ENCODE measurements at regions not wholly inside any gene's neighbourhood (a gene's known extent, or its start where the extent isn't known, plus 50 kb on each side); places are given as distances from the start of the nearest gene placed in this dataset.

- H3K36me3 ChIP-seq (ENCODE audit: control insufficient read depth in 2 of 2, insufficient read depth in 2 of 2, low read length in 1 of 2): no peaks in the 10 kb centered on the region
- no peaks in the 10 kb centered on the region for H3K4me1 ChIP-seq (ENCODE audit: control insufficient read depth in 2 of 2, insufficient read depth in 2 of 2, low read length in 2 of 2)
- H3K9me3 ChIP-seq (ENCODE audit: control insufficient read depth in 2 of 2, insufficient read depth in 1 of 2, low read length in 1 of 2): no peaks in the 10 kb centered on the region
- DNase-seq (ENCODE audit: low read depth in 6 of 9, low spot score in 9 of 9): no peak
- H3K27ac ChIP-seq (ENCODE audit: low read depth in 1 of 2, low read length in 1 of 2): no peak overlapping the region
- no peaks in the 10 kb centered on the region for H3K27me3 ChIP-seq (ENCODE audit: control insufficient read depth in 2 of 2, insufficient read depth in 1 of 2, low read length in 1 of 2)
- 92% methylated on average over 1 of the region's 1 CpG for WGBS
- no peak overlapping the region for H3K4me3 ChIP-seq (ENCODE audit: low read length in 2 of 2)
These were observed 240.2 kb upstream of the RMST start for GRCh38 chr12:97222391-97222790.

GRCh38 chr12:97223419-97223818, 239.2 kb upstream of the RMST start:
- Histone ChIP-seq H3K36me3 (ENCODE audit: control insufficient read depth in 2 of 2, insufficient read depth in 2 of 2, low read length in 1 of 2) (no peaks in the 10 kb centered on the region), H3K27me3 (ENCODE audit: control insufficient read depth in 2 of 2, insufficient read depth in 1 of 2, low read length in 1 of 2) (no peaks in the 10 kb centered on the region), H3K4me3 (ENCODE audit: low read length in 2 of 2) (no peak overlapping the region), H3K9me3 (ENCODE audit: control insufficient read depth in 2 of 2, insufficient read depth in 1 of 2, low read length in 1 of 2) (no peaks in the 10 kb centered on the region), H3K4me1 (ENCODE audit: control insufficient read depth in 2 of 2, insufficient read depth in 2 of 2, low read length in 2 of 2) (no peaks in the 10 kb centered on the region), H3K27ac (ENCODE audit: low read depth in 1 of 2, low read length in 1 of 2) (no peak overlapping the region)
- 93% methylated on average over 1 of the region's 1 CpG for WGBS
- DNase-seq (ENCODE audit: low read depth in 6 of 9, low spot score in 9 of 9): no peak

DNA sequence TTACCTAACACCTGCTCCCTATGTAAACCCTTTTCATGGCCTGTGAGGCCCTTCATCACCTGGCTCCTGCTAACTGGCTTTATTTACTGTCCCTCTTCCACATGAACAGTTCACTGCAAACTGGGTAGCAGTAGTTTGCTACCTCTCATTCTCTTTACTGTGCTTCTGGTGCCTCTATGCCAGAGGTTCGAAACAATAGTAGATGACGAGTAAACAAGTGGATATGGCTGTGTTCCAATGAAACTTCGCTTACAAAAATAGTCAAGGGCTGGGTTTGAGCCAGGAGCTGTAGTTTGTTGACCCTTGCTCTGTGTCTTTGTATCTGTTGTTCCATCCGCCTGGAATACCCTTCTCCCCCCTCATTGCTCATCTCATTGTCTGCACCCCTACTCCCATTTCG, 233.6 kb upstream of the RMST start:
- Histone ChIP-seq H3K4me3 (ENCODE audit: low read length in 2 of 2) (no peak overlapping the region), H3K9me3 (ENCODE audit: control insufficient read depth in 2 of 2, insufficient read depth in 1 of 2, low read length in 1 of 2) (no peaks in the 10 kb centered on the region), H3K4me1 (ENCODE audit: control insufficient read depth in 2 of 2, insufficient read depth in 2 of 2, low read length in 2 of 2) (no peaks in the 10 kb centered on the region), H3K36me3 (ENCODE audit: control insufficient read depth in 2 of 2, insufficient read depth in 2 of 2, low read length in 1 of 2) (no peaks in the 10 kb centered on the region), H3K27ac (ENCODE audit: low read depth in 1 of 2, low read length in 1 of 2) (no peak overlapping the region), H3K27me3 (ENCODE audit: control insufficient read depth in 2 of 2, insufficient read depth in 1 of 2, low read length in 1 of 2) (no peaks in the 10 kb centered on the region)
- WGBS: 96% methylated on average over 5 of the region's 5 CpGs
- no peak for DNase-seq (ENCODE audit: low read depth in 6 of 9, low spot score in 9 of 9)

- no peaks in the 10 kb centered on the region for H3K4me1 ChIP-seq (ENCODE audit: control insufficient read depth in 2 of 2, insufficient read depth in 2 of 2, low read length in 2 of 2)
- WGBS: 91% methylated on average over 10 of the region's 10 CpGs
- H3K36me3 ChIP-seq (ENCODE audit: control insufficient read depth in 2 of 2, insufficient read depth in 2 of 2, low read length in 1 of 2): no peaks in the 10 kb centered on the region
- DNase-seq (ENCODE audit: low read depth in 6 of 9, low spot score in 9 of 9): no peak
- no peak overlapping the region for H3K27ac ChIP-seq (ENCODE audit: low read depth in 1 of 2, low read length in 1 of 2)
- H3K4me3 ChIP-seq (ENCODE audit: low read length in 2 of 2): no peak overlapping the region
- no peaks in the 10 kb centered on the region for H3K9me3 ChIP-seq (ENCODE audit: control insufficient read depth in 2 of 2, insufficient read depth in 1 of 2, low read length in 1 of 2)
- no peaks in the 10 kb centered on the region for H3K27me3 ChIP-seq (ENCODE audit: control insufficient read depth in 2 of 2, insufficient read depth in 1 of 2, low read length in 1 of 2)
These were observed 227.5 kb upstream of the RMST start for GRCh38 chr12:97235102-97235501.

- Histone ChIP-seq H3K4me1 (ENCODE audit: control insufficient read depth in 2 of 2, insufficient read depth in 2 of 2, low read length in 2 of 2) (no peaks in the 10 kb centered on the region), H3K4me3 (ENCODE audit: low read length in 2 of 2) (no peak overlapping the region), H3K27ac (ENCODE audit: low read depth in 1 of 2, low read length in 1 of 2) (no peak overlapping the region), H3K27me3 (ENCODE audit: control insufficient read depth in 2 of 2, insufficient read depth in 1 of 2, low read length in 1 of 2) (no peaks in the 10 kb centered on the region), H3K9me3 (ENCODE audit: control insufficient read depth in 2 of 2, insufficient read depth in 1 of 2, low read length in 1 of 2) (no peaks in the 10 kb centered on the region), H3K36me3 (ENCODE audit: control insufficient read depth in 2 of 2, insufficient read depth in 2 of 2, low read length in 1 of 2) (no peaks in the 10 kb centered on the region)
- DNase-seq (ENCODE audit: low read depth in 6 of 9, low spot score in 9 of 9): no peak
- 92% methylated on average over 4 of the region's 4 CpGs for WGBS
These were observed 216.2 kb upstream of the RMST start for GRCh38 chr12:97246368-97246767.

DNA sequence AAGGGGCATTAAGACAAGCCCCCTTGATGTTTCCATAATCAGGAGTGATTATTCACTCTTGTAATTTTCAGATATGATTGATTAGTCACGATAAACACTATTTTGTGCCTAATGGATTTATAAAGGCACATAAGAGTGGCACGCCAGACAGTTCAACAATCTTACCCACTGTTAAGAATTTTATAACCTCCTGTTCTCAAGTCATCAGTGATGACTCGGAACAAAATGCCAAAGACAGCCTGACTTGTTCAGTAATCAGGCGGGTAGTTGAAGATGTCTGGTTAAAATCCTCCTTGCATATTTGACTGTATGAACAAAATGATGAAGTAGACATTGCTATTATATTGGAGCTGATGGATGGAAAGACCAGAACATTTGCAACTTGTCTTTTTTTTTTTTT, 212.1 kb upstream of the RMST start:
- Histone ChIP-seq H3K4me1 (ENCODE audit: control insufficient read depth in 2 of 2, insufficient read depth in 2 of 2, low read length in 2 of 2) (no peaks in the 10 kb centered on the region), H3K27me3 (ENCODE audit: control insufficient read depth in 2 of 2, insufficient read depth in 1 of 2, low read length in 1 of 2) (no peaks in the 10 kb centered on the region), H3K9me3 (ENCODE audit: control insufficient read depth in 2 of 2, insufficient read depth in 1 of 2, low read length in 1 of 2) (no peaks in the 10 kb centered on the region), H3K27ac (ENCODE audit: low read depth in 1 of 2, low read length in 1 of 2) (no peak overlapping the region), H3K4me3 (ENCODE audit: low read length in 2 of 2) (no peak overlapping the region), H3K36me3 (ENCODE audit: control insufficient read depth in 2 of 2, insufficient read depth in 2 of 2, low read length in 1 of 2) (no peaks in the 10 kb centered on the region)
- 98% methylated on average over 4 of the region's 4 CpGs for WGBS
- DNase-seq (ENCODE audit: low read depth in 6 of 9, low spot score in 9 of 9): no peak

DNA sequence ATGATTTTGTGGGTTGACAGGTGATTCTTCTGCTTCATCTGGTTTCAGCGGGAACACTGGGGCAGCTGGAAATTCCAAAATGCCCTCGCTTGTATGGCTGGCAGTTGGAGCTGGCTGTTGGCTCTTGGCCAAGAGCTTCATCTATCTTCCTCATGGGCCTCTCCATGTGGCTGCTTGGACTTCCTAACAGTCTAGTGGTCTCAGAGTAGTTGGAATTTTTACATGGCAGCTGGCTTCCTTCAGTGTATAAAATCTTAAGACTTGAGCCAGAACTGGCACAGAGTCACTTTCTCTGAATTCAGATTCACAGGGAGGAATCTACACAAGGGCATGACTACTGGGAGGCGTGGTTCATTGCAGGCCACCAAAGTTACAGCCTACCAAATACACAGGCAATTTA, 204.9 kb upstream of the RMST start:
- no peaks in the 10 kb centered on the region for H3K9me3 ChIP-seq (ENCODE audit: control insufficient read depth in 2 of 2, insufficient read depth in 1 of 2, low read length in 1 of 2)
- no peak for DNase-seq (ENCODE audit: low read depth in 6 of 9, low spot score in 9 of 9)
- H3K27me3 ChIP-seq (ENCODE audit: control insufficient read depth in 2 of 2, insufficient read depth in 1 of 2, low read length in 1 of 2): no peaks in the 10 kb centered on the region
- H3K4me1 ChIP-seq (ENCODE audit: control insufficient read depth in 2 of 2, insufficient read depth in 2 of 2, low read length in 2 of 2): no peaks in the 10 kb centered on the region
- no peaks in the 10 kb centered on the region for H3K36me3 ChIP-seq (ENCODE audit: control insufficient read depth in 2 of 2, insufficient read depth in 2 of 2, low read length in 1 of 2)
- H3K4me3 ChIP-seq (ENCODE audit: low read length in 2 of 2): no peak overlapping the region
- no peak overlapping the region for H3K27ac ChIP-seq (ENCODE audit: low read depth in 1 of 2, low read length in 1 of 2)
- 88% methylated on average over 3 of the region's 3 CpGs for WGBS

GRCh38 chr12:97259098-97259497, 203.5 kb upstream of the RMST start:
- H3K4me3 ChIP-seq (ENCODE audit: low read length in 2 of 2): no peak overlapping the region
- 89% methylated on average over 2 of the region's 2 CpGs for WGBS
- no peak for DNase-seq (ENCODE audit: low read depth in 6 of 9, low spot score in 9 of 9)
- no peak overlapping the region for H3K27ac ChIP-seq (ENCODE audit: low read depth in 1 of 2, low read length in 1 of 2)
- H3K36me3 ChIP-seq (ENCODE audit: control insufficient read depth in 2 of 2, insufficient read depth in 2 of 2, low read length in 1 of 2): no peaks in the 10 kb centered on the region
- no peaks in the 10 kb centered on the region for H3K27me3 ChIP-seq (ENCODE audit: control insufficient read depth in 2 of 2, insufficient read depth in 1 of 2, low read length in 1 of 2)
- no peaks in the 10 kb centered on the region for H3K9me3 ChIP-seq (ENCODE audit: control insufficient read depth in 2 of 2, insufficient read depth in 1 of 2, low read length in 1 of 2)
- no peaks in the 10 kb centered on the region for H3K4me1 ChIP-seq (ENCODE audit: control insufficient read depth in 2 of 2, insufficient read depth in 2 of 2, low read length in 2 of 2)

DNA sequence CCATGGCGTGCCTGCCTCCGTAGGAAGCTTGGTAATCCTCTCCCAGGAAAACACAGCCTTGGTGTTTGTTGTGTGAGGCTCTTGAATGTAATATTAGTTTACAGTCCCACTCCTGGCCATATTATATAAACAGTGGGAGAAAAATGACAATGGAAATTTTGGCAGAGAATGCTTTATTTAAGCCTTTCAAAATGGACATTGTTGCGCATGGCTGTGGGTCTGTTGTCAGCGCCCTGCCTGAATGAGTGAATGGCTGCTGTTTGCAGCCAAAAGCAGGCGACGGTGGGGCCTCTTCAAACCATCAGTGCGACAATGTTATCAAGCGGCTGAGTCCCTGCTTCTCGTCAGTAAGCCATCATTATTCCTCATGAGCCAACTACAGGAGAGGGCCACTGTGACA, 201.8 kb upstream of the RMST start:
- H3K36me3 ChIP-seq (ENCODE audit: control insufficient read depth in 2 of 2, insufficient read depth in 2 of 2, low read length in 1 of 2): no peaks in the 10 kb centered on the region
- no peak overlapping the region for H3K27ac ChIP-seq (ENCODE audit: low read depth in 1 of 2, low read length in 1 of 2)
- H3K9me3 ChIP-seq (ENCODE audit: control insufficient read depth in 2 of 2, insufficient read depth in 1 of 2, low read length in 1 of 2): no peaks in the 10 kb centered on the region
- no peak for DNase-seq (ENCODE audit: low read depth in 6 of 9, low spot score in 9 of 9)
- no peaks in the 10 kb centered on the region for H3K27me3 ChIP-seq (ENCODE audit: control insufficient read depth in 2 of 2, insufficient read depth in 1 of 2, low read length in 1 of 2)
- no peaks in the 10 kb centered on the region for H3K4me1 ChIP-seq (ENCODE audit: control insufficient read depth in 2 of 2, insufficient read depth in 2 of 2, low read length in 2 of 2)
- 97% methylated on average over 9 of the region's 9 CpGs for WGBS
- no peak overlapping the region for H3K4me3 ChIP-seq (ENCODE audit: low read length in 2 of 2)

DNA sequence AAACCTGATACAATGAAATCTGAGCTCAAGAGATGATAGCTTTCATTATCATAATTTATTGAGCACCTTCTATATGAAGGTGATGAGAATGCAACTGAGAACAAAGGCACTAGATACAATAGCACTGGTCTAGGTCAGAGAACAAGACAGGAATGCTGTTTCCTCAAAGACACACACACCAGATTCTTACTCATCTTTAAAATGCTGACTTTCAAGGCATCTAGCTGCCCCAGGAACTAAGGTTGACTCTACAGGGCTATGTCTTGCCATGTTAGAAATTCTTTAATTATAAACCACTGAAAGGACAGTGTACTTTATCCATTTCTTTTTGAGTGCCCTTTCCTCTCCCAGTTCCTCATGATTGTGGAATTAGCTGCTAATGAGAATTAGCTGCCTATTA, 195.4 kb upstream of the RMST start:
- Histone ChIP-seq H3K4me3 (ENCODE audit: low read length in 2 of 2) (no peak overlapping the region), H3K9me3 (ENCODE audit: control insufficient read depth in 2 of 2, insufficient read depth in 1 of 2, low read length in 1 of 2) (no peaks in the 10 kb centered on the region), H3K27ac (ENCODE audit: low read depth in 1 of 2, low read length in 1 of 2) (no peak overlapping the region), H3K27me3 (ENCODE audit: control insufficient read depth in 2 of 2, insufficient read depth in 1 of 2, low read length in 1 of 2) (no peaks in the 10 kb centered on the region), H3K4me1 (ENCODE audit: control insufficient read depth in 2 of 2, insufficient read depth in 2 of 2, low read length in 2 of 2) (no peaks in the 10 kb centered on the region), H3K36me3 (ENCODE audit: control insufficient read depth in 2 of 2, insufficient read depth in 2 of 2, low read length in 1 of 2) (no peaks in the 10 kb centered on the region)
- DNase-seq (ENCODE audit: low read depth in 6 of 9, low spot score in 9 of 9): no peak
